Kidney (tissue), 13 donors: ENCODE measurements at regions not wholly inside any gene's neighbourhood (a gene's known extent, or its start where the extent isn't known, plus 50 kb on each side); places are given as distances from the start of the nearest gene placed in this dataset.

Experiments
- DNase-seq, 5 donors: peaks; one replicate each; pipeline ENCODE4 v3.0.0-alpha.2; 2013 to 2020
- FAIRE-seq: peaks from 2 replicates; lab custom pipeline; 2012; peaks lifted over from hg19 to GRCh38; lab: Jason Lieb, UNC
- H3K27ac ChIP-seq, 2 donors: one replicate each; pipeline ENCODE4 v1.7.0; 2013; ENCODE audit warnings: low read depth in 2 of 2, low read length in 2 of 2, inconsistent platforms in 1 of 2
- H3K27me3 ChIP-seq: one replicate; pipeline ENCODE4 v1.7.1; 2013; ENCODE audit warnings: low read length, inconsistent platforms; ENCODE audit not compliant: control insufficient read depth, insufficient read depth
- H3K36me3 ChIP-seq, 3 donors: one replicate each; pipeline versions ENCODE4 v1.7.0 to v1.7.1; 2013; ENCODE audit warnings: low read length in 3 of 3, control low read depth in 1 of 3, inconsistent platforms in 1 of 3; ENCODE audit not compliant: insufficient read depth in 3 of 3, control insufficient read depth in 2 of 3
- H3K4me1 ChIP-seq, 3 donors: one replicate each; pipeline versions ENCODE4 v1.7.0 to v1.7.1; 2013; ENCODE audit warnings: low read length in 3 of 3, inconsistent platforms in 1 of 3, low read depth in 1 of 3; ENCODE audit not compliant: control insufficient read depth in 2 of 3, insufficient read depth in 2 of 3
- H3K4me3 ChIP-seq, 3 donors: one replicate each; pipeline versions ENCODE4 v1.7.0 to v1.8.1; 2013; ENCODE audit warnings: low read length in 3 of 3, control low read depth in 1 of 3, inconsistent platforms in 1 of 3
- H3K9ac ChIP-seq, 3 donors: one replicate each; pipeline versions ENCODE4 v1.7.0 to v1.7.1; 2013; ENCODE audit warnings: low read length in 3 of 3, control low read depth in 1 of 3, inconsistent platforms in 1 of 3
- H3K9me3 ChIP-seq, 3 donors: one replicate each; pipeline versions ENCODE4 v1.7.0 to v1.7.1; 2013; ENCODE audit warnings: low read length in 3 of 3, control low read depth in 1 of 3, inconsistent platforms in 1 of 3; ENCODE audit not compliant: control insufficient read depth in 2 of 3, insufficient read depth in 1 of 3
- intact Hi-C: fragments of 100-400 bp; cut with DNase I; formaldehyde crosslinking; loops from one replicate; pipeline ENCODE4 v1.11.1; 2022
- TF ChIP-seq, protein P1 (sequence below): IDR thresholded peaks from 3 replicates; pipeline ENCODE4 v1.5.1; 2012; ENCODE audit warnings: mild to moderate bottlenecking, moderate library complexity, borderline replicate concordance; ENCODE audit not compliant: insufficient read depth; ENCODE audit errors: extremely low read depth
- donor health status: control.
- donor health status: control.
- donor health status: control.
- donor health status: control.
- donor health status: control.
- donor health status: DM: yes; HTN: yes; CAD: no.
- donor health status: Normal renal cell carcinoma (clear cell type).

DNA sequence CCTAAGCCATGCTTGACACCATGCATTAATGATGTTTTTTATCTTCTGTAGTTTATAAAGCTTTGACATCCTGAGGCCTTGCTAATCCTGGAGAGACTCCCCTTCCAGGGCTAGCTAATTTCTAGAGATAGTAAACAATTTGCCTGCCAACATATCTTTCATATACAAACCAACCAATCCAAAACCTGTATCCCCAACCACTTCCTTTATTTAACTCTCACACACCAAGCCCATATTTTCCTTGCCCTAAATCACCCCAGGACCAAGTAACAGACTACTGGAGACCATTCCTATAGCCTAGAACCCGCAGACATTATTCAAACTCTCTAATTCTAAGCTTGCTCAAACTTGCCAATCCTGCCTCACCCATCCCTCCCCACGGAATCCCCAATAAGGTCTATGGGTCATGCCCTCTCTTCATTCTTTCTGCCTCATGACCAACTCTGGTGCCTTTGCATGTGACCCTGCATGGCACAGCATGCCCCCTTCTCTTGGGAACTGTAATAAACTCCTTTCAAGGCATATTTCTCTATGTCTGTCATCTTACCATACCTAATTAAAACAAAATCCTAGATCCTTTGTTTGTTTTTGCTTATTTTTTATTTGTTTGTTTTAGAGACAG, 116.6 kb upstream of the CACUL1 start:
- H3K9me3 ChIP-seq, result no peaks in the 10 kb centered on the region
- H3K9ac ChIP-seq, result no peak overlapping the region
- TF ChIP-seq, protein P1, sequence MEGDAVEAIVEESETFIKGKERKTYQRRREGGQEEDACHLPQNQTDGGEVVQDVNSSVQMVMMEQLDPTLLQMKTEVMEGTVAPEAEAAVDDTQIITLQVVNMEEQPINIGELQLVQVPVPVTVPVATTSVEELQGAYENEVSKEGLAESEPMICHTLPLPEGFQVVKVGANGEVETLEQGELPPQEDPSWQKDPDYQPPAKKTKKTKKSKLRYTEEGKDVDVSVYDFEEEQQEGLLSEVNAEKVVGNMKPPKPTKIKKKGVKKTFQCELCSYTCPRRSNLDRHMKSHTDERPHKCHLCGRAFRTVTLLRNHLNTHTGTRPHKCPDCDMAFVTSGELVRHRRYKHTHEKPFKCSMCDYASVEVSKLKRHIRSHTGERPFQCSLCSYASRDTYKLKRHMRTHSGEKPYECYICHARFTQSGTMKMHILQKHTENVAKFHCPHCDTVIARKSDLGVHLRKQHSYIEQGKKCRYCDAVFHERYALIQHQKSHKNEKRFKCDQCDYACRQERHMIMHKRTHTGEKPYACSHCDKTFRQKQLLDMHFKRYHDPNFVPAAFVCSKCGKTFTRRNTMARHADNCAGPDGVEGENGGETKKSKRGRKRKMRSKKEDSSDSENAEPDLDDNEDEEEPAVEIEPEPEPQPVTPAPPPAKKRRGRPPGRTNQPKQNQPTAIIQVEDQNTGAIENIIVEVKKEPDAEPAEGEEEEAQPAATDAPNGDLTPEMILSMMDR, result no peak
- FAIRE-seq, result no peak
- peaks cover 0 to 9% (median 8%) of the 10 kb centered on the region in 3 donors for H3K4me1 ChIP-seq
- no peak overlapping the region for H3K4me3 ChIP-seq
- no peak overlapping the region for H3K27ac ChIP-seq
- DNase-seq, result no peak
- no peaks in the 10 kb centered on the region for H3K36me3 ChIP-seq
- intact Hi-C loops, result no loop called here
- H3K27me3 ChIP-seq, result no peaks in the 10 kb centered on the region

DNA sequence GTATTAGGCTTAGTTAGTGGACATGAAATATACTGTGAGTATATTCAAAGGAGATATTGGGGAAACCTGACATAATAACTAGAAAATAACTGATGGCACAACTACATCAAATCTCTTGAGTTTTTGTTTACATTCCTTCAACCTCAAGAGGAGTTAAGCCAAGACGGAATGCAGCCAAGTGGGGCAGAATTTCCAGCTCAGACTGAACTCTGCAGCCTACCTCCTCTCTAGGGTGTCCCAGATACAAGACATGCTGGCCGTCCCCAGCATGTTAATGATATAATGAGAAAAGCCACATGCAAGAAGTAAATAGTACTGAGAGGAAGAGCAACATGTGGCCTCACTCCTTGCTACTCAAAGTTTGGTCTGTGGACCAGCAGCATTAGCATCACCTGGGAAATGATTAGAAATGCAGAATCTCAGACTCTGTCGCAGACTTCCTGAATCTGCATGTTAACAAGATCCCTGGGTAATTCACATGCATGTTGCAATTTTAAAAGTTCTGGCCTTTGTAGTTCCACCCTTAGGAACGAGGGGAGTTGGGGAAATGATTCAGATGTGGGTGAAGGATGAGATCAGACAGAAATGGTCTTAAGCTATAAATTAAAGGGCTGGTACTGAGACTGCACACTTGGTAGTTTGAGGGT, 118.4 kb upstream of the CACUL1 start:
- Histone ChIP-seq H3K9me3 (no peaks in the 10 kb centered on the region), H3K27me3 (no peaks in the 10 kb centered on the region), H3K36me3 (no peaks in the 10 kb centered on the region), H3K4me1 (peaks cover 0 to 9% (median 8%) of the 10 kb centered on the region in 3 donors), H3K9ac (no peak overlapping the region), H3K4me3 (no peak overlapping the region), H3K27ac (no peak overlapping the region)
- intact Hi-C loops, result no loop called here
- TF ChIP-seq, protein P1, result no peak
- FAIRE-seq (no peak), DNase-seq (peak in 1 of 5 donors; percentile 21)

DNA sequence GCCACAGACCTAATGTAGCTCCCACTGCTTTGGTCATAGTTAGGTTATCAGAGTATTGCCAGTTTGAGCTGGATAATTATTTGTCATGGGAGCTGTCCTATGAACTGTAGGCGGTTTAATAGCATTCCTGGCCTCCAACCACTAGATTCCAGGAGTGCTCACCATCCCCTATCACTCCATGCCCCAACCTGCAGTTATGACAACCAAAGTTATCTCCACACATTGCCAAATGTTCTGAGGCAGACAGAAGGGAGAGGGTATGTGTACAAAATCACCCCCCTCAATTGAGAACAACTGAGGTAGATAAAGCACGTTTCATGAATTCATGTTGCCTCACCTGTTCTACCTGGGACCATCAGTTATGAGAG, 119.0 kb upstream of the CACUL1 start:
- Histone ChIP-seq H3K36me3 (no peaks in the 10 kb centered on the region), H3K4me3 (no peak overlapping the region), H3K27me3 (no peaks in the 10 kb centered on the region), H3K9me3 (no peaks in the 10 kb centered on the region), H3K4me1 (peaks cover 0 to 9% (median 8%) of the 10 kb centered on the region in 3 donors), H3K27ac (no peak overlapping the region), H3K9ac (no peak overlapping the region)
- DNase-seq, result no peak
- TF ChIP-seq, protein P1, result no peak
- intact Hi-C loops, result no loop called here
- no peak for FAIRE-seq
